Activated CD4-positive, alpha-beta T cell treated with anti-CD3 and anti-CD28 coated beads, Interleukin-2, amount 50 U/mL, for 48 hours (primary cell): ENCODE measurements at regions not wholly inside any gene's neighbourhood (a gene's known extent, or its start where the extent isn't known, plus 50 kb on each side); places are given as distances from the start of the nearest gene placed in this dataset.

Source experiments
- DNase-seq, 2 experiments: peaks; one replicate each; pipeline ENCODE4 v3.0.0-alpha.2; 2020

- DNase-seq = no peak
Measured at GRCh38 chr13:52975969-52976368, 52.6 kb upstream of the OLFM4 start.

GRCh38 chr13:52975161-52975560 lies 53.5 kb upstream of the OLFM4 start:
- no peak for DNase-seq

- DNase-seq = no peak
Measured at GRCh38 chr13:52974711-52975110, 53.9 kb upstream of the OLFM4 start.

GRCh38 chr13:52969373-52969772 lies 59.2 kb upstream of the OLFM4 start:
- no peak for DNase-seq

- DNase-seq = peak; percentile 67 to 77
Measured at GRCh38 chr13:52968074-52968700, 60.4 kb upstream of the OLFM4 start.

GRCh38 chr13:52961987-52962386 lies 66.6 kb upstream of the OLFM4 start:
- no peak for DNase-seq

GRCh38 chr13:52961256-52961910 lies 67.2 kb upstream of the OLFM4 start:
- DNase-seq = no peak

- no peak for DNase-seq
Measured at GRCh38 chr13:52955472-52955874, 73.1 kb upstream of the OLFM4 start.

GRCh38 chr13:52954838-52955237 lies 73.8 kb upstream of the OLFM4 start:
- DNase-seq = no peak

- no peak for DNase-seq
Measured at GRCh38 chr13:52950436-52950956, 78.1 kb upstream of the OLFM4 start.

GRCh38 chr13:52949742-52950141 lies 78.9 kb upstream of the OLFM4 start:
- no peak for DNase-seq

- DNase-seq = no peak
Measured at GRCh38 chr13:52949044-52949443, 79.6 kb upstream of the OLFM4 start.

- no peak for DNase-seq
Measured at GRCh38 chr13:52947921-52948373, 80.7 kb upstream of the OLFM4 start.

GRCh38 chr13:52945348-52945747 lies 83.3 kb upstream of the OLFM4 start:
- DNase-seq = no peak

GRCh38 chr13:52944697-52945096 lies 83.9 kb upstream of the OLFM4 start:
- DNase-seq = no peak

- DNase-seq = no peak
Measured at GRCh38 chr13:52938065-52938464, 89.6 kb upstream of the PCDH8 start.

- no peak for DNase-seq
Measured at GRCh38 chr13:52936806-52937205, 88.4 kb upstream of the PCDH8 start.

GRCh38 chr13:52934258-52934657 lies 85.8 kb upstream of the PCDH8 start:
- no peak for DNase-seq

GRCh38 chr13:52933547-52934210 lies 85.2 kb upstream of the PCDH8 start:
- no peak for DNase-seq

GRCh38 chr13:52933099-52933498 lies 84.7 kb upstream of the PCDH8 start:
- DNase-seq = no peak

- no peak for DNase-seq
Measured at GRCh38 chr13:52932649-52933048, 84.2 kb upstream of the PCDH8 start.

- DNase-seq = no peak
Measured at GRCh38 chr13:52931539-52932431, 83.3 kb upstream of the PCDH8 start.

- DNase-seq = no peak
Measured at GRCh38 chr13:52931131-52931530, 82.7 kb upstream of the PCDH8 start.
